ENCODE measurements at regions not wholly inside any gene's neighbourhood (a gene's known extent, or its start where the extent isn't known, plus 50 kb on each side); places are given as distances from the start of the nearest gene placed in this dataset.

GRCh38 chr9:129316281-129317030 lies 138.4 kb upstream of the IER5L start:
- TF ChIP-seq CTCF (IDR thresholded peaks at IDR 0.05 in 8 of 11, conservative IDR thresholded peaks at IDR 0.05 in 3 of 11) (no peak), POLR2A (IDR thresholded peaks at IDR 0.05) (no peak), POLR2AphosphoS5 (IDR thresholded peaks at IDR 0.05) (no peak)
